ENCODE measurements at regions not wholly inside any gene's neighbourhood (a gene's known extent, or its start where the extent isn't known, plus 50 kb on each side); places are given as distances from the start of the nearest gene placed in this dataset.

DNA sequence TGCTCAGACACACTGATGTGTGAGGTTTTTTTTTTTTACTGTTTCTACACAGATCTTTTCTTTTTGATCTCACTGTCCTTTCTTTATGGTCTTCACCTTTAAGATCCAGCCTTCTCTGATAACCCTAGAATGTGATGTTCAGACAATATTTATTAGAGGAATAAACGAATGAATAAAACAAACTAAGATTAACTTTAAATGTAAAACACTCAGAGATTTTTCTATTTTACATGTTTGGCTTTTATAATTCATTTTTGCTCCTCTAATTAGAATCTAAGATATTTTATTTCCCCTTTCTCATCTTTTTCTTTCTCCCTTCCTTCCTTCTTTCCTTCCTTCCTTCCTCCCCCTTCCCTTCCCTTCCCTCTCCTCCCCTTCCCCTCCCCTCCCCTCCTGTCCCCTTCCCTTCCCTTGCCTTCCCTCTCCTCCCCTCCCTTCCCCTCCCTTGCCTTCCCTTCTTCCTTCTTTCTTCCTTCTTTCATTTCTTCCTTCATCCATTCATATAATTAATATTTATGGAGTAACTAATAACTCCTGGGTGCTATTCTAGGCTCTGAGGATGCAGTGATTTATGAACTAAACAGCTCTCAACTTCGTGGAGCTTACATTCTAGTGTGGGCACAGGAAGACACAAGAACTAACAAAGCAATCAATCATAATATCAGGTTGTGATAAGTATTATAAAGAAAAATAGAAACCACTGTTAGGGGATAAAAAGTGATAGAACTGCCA is 133.5 kb upstream of the TSHZ2 start:
- no peak overlapping the region for H3K4me3 Mint-ChIP-seq
- H3K27ac Mint-ChIP-seq: no peak overlapping the region
- no peaks in the 10 kb centered on the region for H3K36me3 Mint-ChIP-seq
- no peaks in the 10 kb centered on the region for H3K4me1 Mint-ChIP-seq
- no peaks in the 10 kb centered on the region for H3K27me3 Mint-ChIP-seq
- no peaks in the 10 kb centered on the region for H3K9me3 Mint-ChIP-seq

GRCh38 chr20:52837378-52837777 is 134.8 kb upstream of the TSHZ2 start:
- no peaks in the 10 kb centered on the region for H3K4me1 Mint-ChIP-seq
- no peaks in the 10 kb centered on the region for H3K27me3 Mint-ChIP-seq
- no peaks in the 10 kb centered on the region for H3K36me3 Mint-ChIP-seq
- no peak overlapping the region for H3K27ac Mint-ChIP-seq
- H3K4me3 Mint-ChIP-seq: no peak overlapping the region
- no peaks in the 10 kb centered on the region for H3K9me3 Mint-ChIP-seq

- no peaks in the 10 kb centered on the region for H3K27me3 Mint-ChIP-seq
- no peaks in the 10 kb centered on the region for H3K4me1 Mint-ChIP-seq
- no peak overlapping the region for H3K27ac Mint-ChIP-seq
- H3K4me3 Mint-ChIP-seq: no peak overlapping the region
- H3K36me3 Mint-ChIP-seq: peaks cover 3% of the 10 kb centered on the region
- no peaks in the 10 kb centered on the region for H3K9me3 Mint-ChIP-seq
These were observed 138.3 kb upstream of the TSHZ2 start for GRCh38 chr20:52833901-52834300.

DNA sequence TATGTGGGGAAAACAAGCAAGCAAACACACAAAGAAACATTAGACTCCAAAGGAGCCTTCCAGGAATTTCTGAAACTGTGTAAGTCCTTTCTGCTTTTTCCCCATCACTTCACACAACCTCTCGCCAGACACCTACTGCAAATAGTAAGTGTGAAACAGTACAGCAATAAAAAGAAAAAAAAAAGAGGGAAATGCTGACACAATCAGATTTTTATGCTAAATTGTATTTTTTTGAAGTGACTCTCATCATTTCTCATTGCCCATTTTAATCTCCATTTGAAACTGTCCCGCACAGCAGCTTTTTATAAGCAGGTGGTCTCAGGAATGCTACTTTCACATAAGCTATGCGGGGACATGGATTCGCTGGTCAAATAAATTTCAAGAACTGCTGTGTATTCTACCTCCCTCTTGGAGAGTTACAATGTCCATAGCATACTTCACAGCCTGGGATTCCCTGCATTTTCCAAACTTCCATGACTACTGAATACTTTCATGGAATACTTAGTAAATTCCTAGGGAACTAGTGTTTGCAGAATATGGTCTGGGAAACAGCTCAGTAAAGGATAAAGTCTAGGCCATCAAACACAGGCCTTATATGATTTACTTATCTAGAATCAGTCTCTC is 139.9 kb upstream of the TSHZ2 start:
- no peaks in the 10 kb centered on the region for H3K27me3 Mint-ChIP-seq

GRCh38 chr20:52830598-52830997 is 141.6 kb upstream of the TSHZ2 start:
- Mint-ChIP-seq H3K9me3 (no peaks in the 10 kb centered on the region), H3K4me1 (no peaks in the 10 kb centered on the region)

More for the DNA sequence above, 139.9 kb upstream of the TSHZ2 start:
- no peak overlapping the region for H3K27ac Mint-ChIP-seq
- H3K4me3 Mint-ChIP-seq: no peak overlapping the region
- H3K9me3 Mint-ChIP-seq: no peaks in the 10 kb centered on the region
- H3K36me3 Mint-ChIP-seq: peaks cover 3% of the 10 kb centered on the region
- H3K4me1 Mint-ChIP-seq: no peaks in the 10 kb centered on the region

GRCh38 chr20:52829111-52829510 is 143.0 kb upstream of the TSHZ2 start:
- H3K27ac Mint-ChIP-seq: no peak overlapping the region
- H3K4me3 Mint-ChIP-seq: no peak overlapping the region
- no peaks in the 10 kb centered on the region for H3K27me3 Mint-ChIP-seq
- H3K9me3 Mint-ChIP-seq: no peaks in the 10 kb centered on the region
- peaks cover 3% of the 10 kb centered on the region for H3K36me3 Mint-ChIP-seq
- peaks cover 10% of the 10 kb centered on the region for H3K4me1 Mint-ChIP-seq

More at GRCh38 chr20:52830598-52830997, 141.6 kb upstream of the TSHZ2 start:
- H3K27ac Mint-ChIP-seq: no peak overlapping the region
- H3K27me3 Mint-ChIP-seq: no peaks in the 10 kb centered on the region
- H3K4me3 Mint-ChIP-seq: no peak overlapping the region
- peaks cover 3% of the 10 kb centered on the region for H3K36me3 Mint-ChIP-seq

DNA sequence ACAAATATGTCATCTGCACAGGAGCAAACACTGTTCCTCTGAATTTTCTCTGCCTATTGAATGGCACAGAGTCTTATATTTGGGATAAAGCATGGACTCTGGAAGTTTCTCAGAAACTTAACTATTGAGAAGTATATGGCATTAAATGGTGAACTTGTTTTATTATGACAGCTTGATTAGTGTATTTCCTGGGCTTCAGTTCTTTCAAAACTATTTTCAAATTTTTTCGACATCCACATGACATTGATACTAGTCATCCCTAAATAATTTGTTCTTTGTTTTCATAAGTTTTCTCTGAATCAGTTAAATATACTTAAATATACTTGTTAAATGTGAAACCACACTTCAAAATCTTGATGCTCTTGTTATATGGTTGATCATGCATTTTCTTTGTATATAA is 144.0 kb upstream of the TSHZ2 start:
- Mint-ChIP-seq H3K36me3 (peaks cover 3% of the 10 kb centered on the region), H3K9me3 (no peaks in the 10 kb centered on the region), H3K27me3 (no peaks in the 10 kb centered on the region), H3K4me3 (no peak overlapping the region), H3K4me1 (peaks cover 13% of the 10 kb centered on the region), H3K27ac (no peak overlapping the region)

DNA sequence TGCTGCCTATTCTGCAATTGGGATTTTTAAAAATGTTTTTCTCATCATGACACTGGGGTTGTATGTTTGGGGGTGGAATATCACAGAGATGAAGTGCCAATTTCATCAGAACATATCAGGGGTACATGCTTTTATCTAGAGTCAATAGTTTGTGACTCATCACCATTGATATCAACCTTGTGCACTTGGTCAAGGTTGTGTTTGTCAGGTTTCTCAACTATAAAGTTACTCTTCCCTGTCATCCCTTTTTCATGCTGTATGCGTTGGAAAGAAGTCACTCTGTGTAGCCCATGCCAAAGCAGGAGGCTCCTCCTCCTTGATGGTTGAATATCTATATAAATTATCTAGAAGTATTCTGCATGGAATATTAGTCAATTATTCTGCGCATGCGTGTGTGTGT is 145.4 kb upstream of the TSHZ2 start:
- Mint-ChIP-seq H3K9me3 (no peaks in the 10 kb centered on the region), H3K27ac (no peak overlapping the region), H3K27me3 (no peaks in the 10 kb centered on the region), H3K36me3 (peaks cover 3% of the 10 kb centered on the region), H3K4me1 (peaks cover 13% of the 10 kb centered on the region), H3K4me3 (no peak overlapping the region)

DNA sequence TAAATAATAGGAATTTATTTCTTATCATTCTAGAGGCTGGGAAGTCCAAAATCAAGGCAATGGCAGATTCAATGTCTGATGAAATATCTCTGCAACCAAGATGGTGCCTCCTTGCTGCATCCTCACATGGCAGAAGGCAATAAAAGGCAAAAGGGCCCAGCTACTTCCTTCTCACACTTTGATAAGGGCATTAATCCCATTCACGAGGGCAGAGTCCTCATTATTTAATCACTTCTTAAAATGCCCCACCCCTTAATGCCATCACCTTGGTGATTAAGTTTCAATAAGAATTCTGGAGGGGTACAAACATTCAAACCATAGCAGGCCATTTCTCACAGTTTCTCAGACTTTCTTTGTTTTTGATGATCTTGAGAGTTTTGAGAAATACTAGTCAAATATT is 145.8 kb upstream of the TSHZ2 start:
- Mint-ChIP-seq H3K4me1 (peaks cover 13% of the 10 kb centered on the region), H3K4me3 (no peak overlapping the region), H3K36me3 (peaks cover 3% of the 10 kb centered on the region), H3K27ac (no peak overlapping the region), H3K9me3 (no peaks in the 10 kb centered on the region), H3K27me3 (no peaks in the 10 kb centered on the region)

DNA sequence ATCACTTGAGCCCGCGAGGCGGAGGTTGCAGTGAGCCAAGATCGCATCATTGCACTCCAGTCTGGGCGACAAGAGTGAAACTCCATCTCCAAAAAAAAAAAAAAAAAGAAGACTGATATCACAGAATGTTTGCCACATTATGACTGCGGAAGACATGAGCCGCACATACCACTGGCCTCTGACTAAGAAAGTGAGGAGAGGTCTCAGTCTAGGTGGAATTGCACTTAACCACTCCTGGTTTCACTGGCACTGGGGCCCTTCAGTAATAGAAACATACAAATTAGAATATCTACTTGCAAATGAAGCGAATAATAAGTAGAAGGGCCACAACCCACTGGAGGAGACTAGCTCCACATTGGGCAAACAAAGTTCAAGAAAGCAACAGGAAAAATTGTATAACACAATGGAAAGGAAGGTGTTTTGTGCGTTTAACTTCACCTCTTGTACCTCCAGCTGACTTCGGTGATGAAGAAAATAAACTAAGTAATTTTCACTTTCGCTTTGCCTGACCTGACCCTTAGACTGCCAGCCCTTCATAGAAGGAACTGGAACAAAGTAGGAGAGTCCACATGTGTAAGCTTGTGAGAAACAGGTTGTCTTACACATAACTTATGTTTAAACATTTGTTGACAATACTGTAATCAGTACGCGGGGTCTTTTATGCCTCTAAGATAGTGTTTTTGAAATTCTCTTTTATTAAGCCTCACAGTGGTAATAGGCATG is 147.5 kb upstream of the TSHZ2 start:
- H3K36me3 Mint-ChIP-seq: peaks cover under 1% of the 10 kb centered on the region
- no peak overlapping the region for H3K4me3 Mint-ChIP-seq
- H3K9me3 Mint-ChIP-seq: no peaks in the 10 kb centered on the region
- H3K27ac Mint-ChIP-seq: peak overlapping the region; percentile 35
- H3K27me3 Mint-ChIP-seq: no peaks in the 10 kb centered on the region
- H3K4me1 Mint-ChIP-seq: peaks cover 13% of the 10 kb centered on the region

DNA sequence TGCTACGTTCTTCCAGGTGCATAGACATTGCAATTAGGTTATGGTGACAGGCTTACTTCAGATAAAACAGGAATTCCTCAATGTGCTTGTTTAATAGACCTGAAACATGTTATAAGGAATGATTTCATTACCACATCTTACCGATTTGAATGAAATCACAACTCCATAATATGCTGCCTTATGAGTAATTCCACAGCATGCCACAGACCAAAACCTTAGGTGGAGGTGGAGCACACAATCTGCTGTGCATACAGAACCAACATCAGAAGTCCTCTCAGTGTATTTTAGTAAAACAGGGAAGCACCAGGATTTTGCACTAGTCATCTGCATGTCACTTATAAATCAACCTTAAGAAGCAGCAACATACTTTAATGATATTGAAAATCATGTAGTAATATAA is 148.9 kb upstream of the TSHZ2 start:
- no peaks in the 10 kb centered on the region for H3K36me3 Mint-ChIP-seq
- H3K4me3 Mint-ChIP-seq: no peak overlapping the region
- H3K9me3 Mint-ChIP-seq: no peaks in the 10 kb centered on the region
- no peaks in the 10 kb centered on the region for H3K27me3 Mint-ChIP-seq
- H3K27ac Mint-ChIP-seq: no peak overlapping the region
- peaks cover 13% of the 10 kb centered on the region for H3K4me1 Mint-ChIP-seq

GRCh38 chr20:52820641-52821292 is 151.4 kb upstream of the TSHZ2 start:
- no peaks in the 10 kb centered on the region for H3K27me3 Mint-ChIP-seq
- no peaks in the 10 kb centered on the region for H3K9me3 Mint-ChIP-seq
- H3K27ac Mint-ChIP-seq: no peak overlapping the region
- H3K36me3 Mint-ChIP-seq: no peaks in the 10 kb centered on the region
- H3K4me3 Mint-ChIP-seq: no peak overlapping the region
- H3K4me1 Mint-ChIP-seq: peaks cover 13% of the 10 kb centered on the region

GRCh38 chr20:52818491-52818890 is 153.7 kb upstream of the TSHZ2 start:
- no peaks in the 10 kb centered on the region for H3K36me3 Mint-ChIP-seq
- H3K9me3 Mint-ChIP-seq: no peaks in the 10 kb centered on the region
- H3K4me3 Mint-ChIP-seq: no peak overlapping the region
- H3K27me3 Mint-ChIP-seq: no peaks in the 10 kb centered on the region
- H3K4me1 Mint-ChIP-seq: no peaks in the 10 kb centered on the region
- no peak overlapping the region for H3K27ac Mint-ChIP-seq

DNA sequence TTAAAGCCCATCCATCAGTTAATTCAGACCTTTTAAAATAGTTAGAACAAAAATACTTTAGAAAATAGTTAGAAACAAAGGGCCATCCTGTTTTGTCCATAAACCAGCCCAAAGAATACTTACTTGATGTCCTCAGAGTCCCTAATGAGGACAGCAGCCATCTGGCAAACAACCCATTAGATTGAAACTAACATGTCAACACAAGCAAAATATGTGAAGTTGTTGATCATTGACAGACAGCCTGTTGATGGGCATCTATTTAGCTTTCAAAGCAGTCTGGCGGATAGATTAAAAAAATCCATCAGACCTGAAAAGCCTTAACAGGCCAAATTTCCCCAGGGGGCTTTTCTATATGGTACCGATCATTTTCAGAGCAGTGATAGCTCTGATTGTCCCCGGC is 154.2 kb upstream of the TSHZ2 start:
- Mint-ChIP-seq H3K27me3 (no peaks in the 10 kb centered on the region), H3K36me3 (no peaks in the 10 kb centered on the region), H3K27ac (no peak overlapping the region), H3K4me3 (no peak overlapping the region), H3K9me3 (no peaks in the 10 kb centered on the region), H3K4me1 (no peaks in the 10 kb centered on the region)

DNA sequence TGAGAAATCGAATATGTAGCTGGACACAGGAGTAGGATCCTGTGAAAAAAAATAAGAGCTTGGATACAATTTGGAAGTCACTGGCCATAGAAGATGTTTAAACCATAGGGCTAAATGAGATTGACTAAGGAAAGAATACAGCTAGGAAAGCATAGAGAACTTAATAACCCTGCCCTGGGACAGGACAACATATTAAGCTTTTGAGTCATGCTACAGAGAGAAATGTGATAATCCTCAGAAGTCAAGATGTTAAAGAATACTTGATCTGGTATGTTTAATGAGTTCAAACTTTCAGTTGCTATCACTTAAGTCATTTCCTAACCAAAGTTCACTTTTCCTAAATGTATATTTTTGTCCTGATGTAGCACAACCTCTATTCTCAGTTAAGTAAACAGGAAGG is 154.6 kb upstream of the TSHZ2 start:
- H3K27ac Mint-ChIP-seq: no peak overlapping the region
- H3K27me3 Mint-ChIP-seq: no peaks in the 10 kb centered on the region
- H3K9me3 Mint-ChIP-seq: no peaks in the 10 kb centered on the region
- H3K36me3 Mint-ChIP-seq: no peaks in the 10 kb centered on the region
- H3K4me3 Mint-ChIP-seq: no peak overlapping the region
- H3K4me1 Mint-ChIP-seq: no peaks in the 10 kb centered on the region

- Mint-ChIP-seq H3K4me1 (no peaks in the 10 kb centered on the region), H3K36me3 (no peaks in the 10 kb centered on the region), H3K4me3 (no peak overlapping the region), H3K9me3 (no peaks in the 10 kb centered on the region), H3K27ac (no peak overlapping the region), H3K27me3 (peaks cover 6% of the 10 kb centered on the region)
These were observed 157.8 kb upstream of the TSHZ2 start for GRCh38 chr20:52814371-52814770.
